Gastrocnemius medialis (tissue), 4 donors: ENCODE measurements at regions not wholly inside any gene's neighbourhood (a gene's known extent, or its start where the extent isn't known, plus 50 kb on each side); places are given as distances from the start of the nearest gene placed in this dataset.

ENCODE experiments used
- ATAC-seq, 2 donors: fragments of 150-250 bp; one replicate each; pipeline ENCODE4 v1.9.1; 2016
- DNase-seq, 2 donors: peaks; one replicate each; pipeline ENCODE4 v3.0.0-alpha.2; 2019
- H3K27ac ChIP-seq, 4 donors: fragments of 200-600 bp; sonication (generic); 1 replicate in 1 of 4; 2 replicates in 3 of 4; pipeline ENCODE4 v1.5.1; 2016 to 2018; ENCODE audit warnings: mild to moderate bottlenecking in 2 of 4, moderate library complexity in 1 of 4
- H3K27me3 ChIP-seq, 3 donors: fragments of 200-600 bp; sonication (generic) in 2 of 3; 1 replicate in 1 of 3; 2 replicates in 2 of 3; pipeline versions ENCODE4 v1.5.1 to v1.6.0; 2016 to 2019; ENCODE audit warnings: mild to moderate bottlenecking in 1 of 3, moderate library complexity in 1 of 3
- H3K36me3 ChIP-seq, 2 donors: fragments of 200-600 bp; sonication (generic) in 1 of 2; one replicate each; pipeline ENCODE4 v1.5.1; 2017 to 2018
- H3K4me1 ChIP-seq, 2 donors: fragments of 200-600 bp; sonication (generic) in 1 of 2; one replicate each; pipeline ENCODE4 v1.5.1; 2016 to 2017; ENCODE audit warnings: mild to moderate bottlenecking in 2 of 2
- H3K4me3 ChIP-seq, 4 donors: fragments of 200-600 bp; sonication (generic) in 3 of 4; 1 replicate in 1 of 4; 2 replicates in 3 of 4; pipeline ENCODE4 v1.5.1; 2016 to 2019; ENCODE audit warnings: mild to moderate bottlenecking in 2 of 4
- H3K9me3 ChIP-seq, 3 donors: fragments of 200-600 bp; sonication (generic) in 2 of 3; 1 replicate in 1 of 3; 2 replicates in 2 of 3; pipeline ENCODE4 v1.5.1; 2016 to 2019
- POLR2A ChIP-seq, 2 donors: fragments of 450-650 bp; IDR thresholded peaks; one replicate each; pipeline ENCODE4 v1.6.1; 2017; ENCODE audit warnings: antibody characterized with exemption in 2 of 2, mild to moderate bottlenecking in 2 of 2, moderate library complexity in 2 of 2
- in situ Hi-C, 4 donors: fragments of 200-750 bp; cut with MboI; loops; one replicate each; pipeline versions ENCODE4 v1.15.0 to v1.8.0; 2017; ENCODE audit warnings: low sequenced_read_pairs in 4 of 4
- intact Hi-C: fragments of 100-400 bp; cut with DNase I; formaldehyde crosslinking; loops from one replicate; pipeline ENCODE4 v1.15.1; 2023; ENCODE audit warnings: low total_unique reads
- TF ChIP-seq, protein P1 (sequence below), 5 experiments: fragments of 450-650 bp in 3 of 5; fragments of 200-600 bp in 2 of 5; sonication (generic) in 2 of 5; IDR thresholded peaks in 4 of 5; conservative IDR thresholded peaks in 1 of 5; 1 replicate in 4 of 5; 2 replicates in 1 of 5; pipeline ENCODE4 v1.5.1; 2016 to 2019; ENCODE audit warnings: antibody characterized with exemption in 5 of 5, mild to moderate bottlenecking in 3 of 5, moderate library complexity in 3 of 5

DNA sequence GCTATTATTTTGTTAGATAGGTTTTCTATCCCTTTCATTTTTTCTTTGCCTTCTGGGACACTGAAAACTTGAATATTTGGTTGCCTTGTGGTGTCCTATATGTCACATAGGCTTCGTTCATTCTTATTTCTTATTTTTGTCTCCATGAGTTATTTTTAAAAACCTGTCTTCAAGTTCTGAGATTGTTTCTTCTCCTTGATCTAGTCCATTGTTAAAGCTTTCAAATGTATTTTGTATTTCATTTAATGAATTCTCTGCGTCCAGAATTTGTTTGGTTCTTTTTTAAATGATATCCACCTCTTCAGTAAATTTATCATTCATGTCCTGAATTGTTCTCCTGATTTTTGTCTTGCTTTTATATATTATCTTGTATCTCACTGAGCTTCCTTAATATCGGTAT lies 243.2 kb upstream of the BMP2 start:
- Histone ChIP-seq H3K4me1 (no peaks in the 10 kb centered on the region), H3K36me3 (no peaks in the 10 kb centered on the region), H3K4me3 (no peak overlapping the region), H3K9me3 (no peaks in the 10 kb centered on the region), H3K27me3 (no peaks in the 10 kb centered on the region), H3K27ac (no peak overlapping the region)
- TF ChIP-seq POLR2A (IDR thresholded peaks at IDR 0.05), result no peak
- TF ChIP-seq, protein P1, sequence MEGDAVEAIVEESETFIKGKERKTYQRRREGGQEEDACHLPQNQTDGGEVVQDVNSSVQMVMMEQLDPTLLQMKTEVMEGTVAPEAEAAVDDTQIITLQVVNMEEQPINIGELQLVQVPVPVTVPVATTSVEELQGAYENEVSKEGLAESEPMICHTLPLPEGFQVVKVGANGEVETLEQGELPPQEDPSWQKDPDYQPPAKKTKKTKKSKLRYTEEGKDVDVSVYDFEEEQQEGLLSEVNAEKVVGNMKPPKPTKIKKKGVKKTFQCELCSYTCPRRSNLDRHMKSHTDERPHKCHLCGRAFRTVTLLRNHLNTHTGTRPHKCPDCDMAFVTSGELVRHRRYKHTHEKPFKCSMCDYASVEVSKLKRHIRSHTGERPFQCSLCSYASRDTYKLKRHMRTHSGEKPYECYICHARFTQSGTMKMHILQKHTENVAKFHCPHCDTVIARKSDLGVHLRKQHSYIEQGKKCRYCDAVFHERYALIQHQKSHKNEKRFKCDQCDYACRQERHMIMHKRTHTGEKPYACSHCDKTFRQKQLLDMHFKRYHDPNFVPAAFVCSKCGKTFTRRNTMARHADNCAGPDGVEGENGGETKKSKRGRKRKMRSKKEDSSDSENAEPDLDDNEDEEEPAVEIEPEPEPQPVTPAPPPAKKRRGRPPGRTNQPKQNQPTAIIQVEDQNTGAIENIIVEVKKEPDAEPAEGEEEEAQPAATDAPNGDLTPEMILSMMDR (IDR thresholded peaks at IDR 0.05 in 4 of 5, conservative IDR thresholded peaks at IDR 0.05 in 1 of 5), result no peak
- ATAC-seq (no peak), DNase-seq (no peak)
- in situ Hi-C loops (no loop called here), intact Hi-C loops (no loop called here)

DNA sequence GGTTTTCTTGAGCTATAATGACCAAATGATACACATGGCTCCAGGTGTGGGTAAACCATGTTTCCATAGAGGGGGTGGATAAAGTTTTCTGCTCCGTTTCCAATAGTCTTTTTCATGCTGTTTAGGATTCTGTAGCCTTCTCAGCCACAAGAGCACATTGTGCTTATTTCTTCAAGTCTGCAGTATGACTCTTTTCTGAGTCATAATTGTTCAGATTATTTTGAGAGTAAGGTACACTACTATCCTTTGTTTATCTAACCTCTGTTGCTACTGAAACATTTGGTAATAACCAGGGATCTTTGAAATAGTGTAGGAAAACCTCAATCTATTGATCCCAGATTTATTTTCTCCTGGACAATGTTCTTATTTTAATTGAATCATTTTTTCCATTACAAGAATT lies 247.9 kb upstream of the BMP2 start:
- Histone ChIP-seq H3K4me1 (no peaks in the 10 kb centered on the region), H3K27me3 (no peaks in the 10 kb centered on the region), H3K9me3 (no peaks in the 10 kb centered on the region), H3K4me3 (no peak overlapping the region), H3K27ac (no peak overlapping the region), H3K36me3 (no peaks in the 10 kb centered on the region)
- intact Hi-C loops (no loop called here), in situ Hi-C loops (no loop called here)
- TF ChIP-seq, protein P1 (IDR thresholded peaks at IDR 0.05 in 4 of 5, conservative IDR thresholded peaks at IDR 0.05 in 1 of 5), result no peak
- TF ChIP-seq POLR2A (IDR thresholded peaks at IDR 0.05), result no peak
- ATAC-seq (no peak), DNase-seq (no peak)

DNA sequence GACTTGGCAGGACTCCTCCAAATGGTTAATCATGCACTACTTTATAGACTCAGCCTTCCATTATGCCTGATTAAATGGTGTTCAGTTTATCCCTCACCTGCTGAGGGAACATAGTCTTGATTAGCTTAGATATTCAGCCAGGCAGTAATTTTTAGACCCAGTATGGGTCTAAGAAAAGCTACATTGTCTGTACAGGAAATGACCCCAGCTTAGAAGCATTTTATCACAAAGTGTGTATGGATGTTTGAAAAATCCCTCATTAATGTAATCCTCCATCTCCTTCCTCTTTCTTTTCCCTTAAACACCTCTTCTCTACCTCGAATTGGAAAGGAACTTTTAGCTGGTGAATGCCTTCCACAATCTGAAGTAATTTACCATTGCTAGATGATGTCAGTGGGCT lies 252.2 kb upstream of the BMP2 start:
- H3K9me3 ChIP-seq, result no peaks in the 10 kb centered on the region
- in situ Hi-C loops, result no loop called here
- no peaks in the 10 kb centered on the region for H3K27me3 ChIP-seq
- ATAC-seq (no peak), DNase-seq (no peak)
- H3K4me3 ChIP-seq, result no peak overlapping the region
- H3K4me1 ChIP-seq, result no peaks in the 10 kb centered on the region
- no peaks in the 10 kb centered on the region for H3K36me3 ChIP-seq
- intact Hi-C loops, result no loop called here
- no peak for TF ChIP-seq POLR2A (IDR thresholded peaks at IDR 0.05)
- TF ChIP-seq, protein P1 (IDR thresholded peaks at IDR 0.05 in 4 of 5, conservative IDR thresholded peaks at IDR 0.05 in 1 of 5), result no peak
- H3K27ac ChIP-seq, result no peak overlapping the region

DNA sequence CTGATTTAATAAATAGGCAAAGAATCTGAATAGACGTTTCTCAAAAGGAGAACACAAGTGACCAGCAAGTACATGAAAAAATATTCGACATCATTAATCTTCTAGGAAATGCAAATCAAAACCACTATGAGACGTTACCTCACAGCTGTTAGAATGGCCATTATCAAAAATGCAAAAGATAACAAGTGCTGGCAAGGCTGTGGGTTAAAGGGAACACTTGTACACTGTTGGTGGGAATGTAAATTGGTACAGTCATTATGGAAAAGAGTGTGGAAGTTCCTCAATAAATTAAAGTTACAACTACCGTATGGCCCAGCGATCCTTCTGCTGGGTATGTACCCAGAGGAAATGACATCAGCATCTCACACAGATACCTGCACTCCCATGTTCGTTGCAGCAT lies 253.9 kb upstream of the BMP2 start:
- H3K36me3 ChIP-seq, result no peaks in the 10 kb centered on the region
- no peak overlapping the region for H3K4me3 ChIP-seq
- DNase-seq (no peak), ATAC-seq (no peak)
- no peak overlapping the region for H3K27ac ChIP-seq
- no peaks in the 10 kb centered on the region for H3K9me3 ChIP-seq
- TF ChIP-seq, protein P1 (IDR thresholded peaks at IDR 0.05 in 4 of 5, conservative IDR thresholded peaks at IDR 0.05 in 1 of 5), result no peak
- TF ChIP-seq POLR2A (IDR thresholded peaks at IDR 0.05), result no peak
- no peaks in the 10 kb centered on the region for H3K4me1 ChIP-seq
- in situ Hi-C loops, result no loop called here
- intact Hi-C loops, result no loop called here
- no peaks in the 10 kb centered on the region for H3K27me3 ChIP-seq

DNA sequence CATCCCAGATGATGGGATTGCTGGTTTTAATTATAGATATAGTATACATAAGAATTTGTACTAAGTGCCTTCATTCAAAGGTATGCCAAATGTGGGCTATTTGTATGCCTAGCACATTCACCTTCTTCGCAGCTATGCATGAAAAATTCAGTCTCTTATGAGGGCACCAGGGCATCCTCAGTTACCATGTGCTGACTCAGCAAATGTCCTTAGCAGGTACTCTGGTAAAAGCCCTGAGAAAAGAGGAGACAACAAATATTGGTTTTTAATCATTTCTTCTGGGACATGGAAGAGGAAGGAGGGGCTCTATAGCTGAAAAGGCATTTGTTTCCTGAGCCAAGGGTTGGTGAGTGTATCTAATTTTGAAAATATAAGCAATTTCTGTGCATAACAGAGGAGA lies 258.1 kb upstream of the BMP2 start:
- TF ChIP-seq, protein P1 (IDR thresholded peaks at IDR 0.05 in 4 of 5, conservative IDR thresholded peaks at IDR 0.05 in 1 of 5), result no peak
- TF ChIP-seq POLR2A (IDR thresholded peaks at IDR 0.05), result no peak
- Histone ChIP-seq H3K36me3 (no peaks in the 10 kb centered on the region), H3K27me3 (no peaks in the 10 kb centered on the region), H3K4me3 (no peak overlapping the region), H3K4me1 (no peaks in the 10 kb centered on the region), H3K9me3 (no peaks in the 10 kb centered on the region), H3K27ac (no peak overlapping the region)
- in situ Hi-C loops (no loop called here), intact Hi-C loops (no loop called here)
- DNase-seq (no peak), ATAC-seq (no peak)
